ENCODE measurements at regions not wholly inside any gene's neighbourhood (a gene's known extent, or its start where the extent isn't known, plus 50 kb on each side); places are given as distances from the start of the nearest gene placed in this dataset.

DNA sequence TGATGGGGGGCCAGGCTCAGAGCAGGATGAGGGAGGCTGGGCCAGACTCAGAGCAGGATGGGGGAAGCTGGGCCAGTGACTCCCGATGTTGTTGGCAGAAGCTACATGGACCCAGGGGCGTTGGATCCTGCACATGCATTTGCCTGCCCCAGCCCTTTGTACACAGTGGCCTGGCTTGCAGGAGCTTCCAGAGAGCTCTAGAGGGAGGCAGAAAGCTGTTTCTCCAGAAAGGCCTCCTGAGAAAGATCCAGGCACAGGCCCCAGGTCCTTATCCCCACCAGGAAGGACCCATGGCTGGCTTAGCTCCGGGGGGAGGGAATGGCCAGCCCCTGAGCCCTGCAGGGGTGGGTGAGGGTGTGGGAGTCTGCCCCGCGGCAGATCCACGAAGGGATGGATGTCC is 106.6 kb upstream of the ACTRT2 start:
- no peak for DNase-seq (ENCODE audit: low read depth in 4 of 4, low spot score in 2 of 4)

DNA sequence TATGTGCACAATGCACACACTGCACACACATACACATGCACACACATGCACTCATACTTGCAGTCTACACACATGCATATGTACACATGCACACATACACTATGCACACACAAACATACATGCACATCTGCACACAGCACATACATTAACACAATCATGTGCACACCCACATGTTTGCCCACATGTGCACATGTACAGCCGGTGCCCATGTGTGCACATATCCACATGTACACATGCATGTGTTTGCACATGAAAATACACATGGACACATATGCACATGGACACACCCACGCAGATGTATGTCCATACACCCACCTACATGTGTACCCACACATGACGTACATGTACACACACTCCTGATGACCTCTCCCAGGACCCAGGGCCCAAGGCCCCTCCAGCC is 105.1 kb upstream of the ACTRT2 start:
- no peak for DNase-seq (ENCODE audit: low read depth in 4 of 4, low spot score in 2 of 4)

DNA sequence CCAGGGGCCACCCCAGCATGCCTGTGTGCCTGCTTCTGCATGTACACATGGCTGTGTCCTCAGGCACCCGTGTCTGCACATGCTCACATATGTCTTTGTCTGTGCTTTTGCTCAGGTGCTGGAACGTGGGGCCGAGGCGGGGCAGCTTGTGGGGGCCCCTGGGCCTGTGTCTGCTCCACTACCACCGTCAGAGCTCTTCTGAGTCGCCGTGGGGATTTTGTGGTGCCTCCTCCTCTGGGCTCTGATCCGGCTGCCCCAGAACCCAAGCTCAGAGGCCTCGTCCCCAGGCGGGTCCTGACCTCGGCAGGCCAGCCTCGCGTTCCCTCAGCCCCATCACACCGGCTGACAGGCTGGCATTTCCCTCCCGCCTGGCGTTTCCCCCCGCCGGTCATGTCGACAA is 104.6 kb upstream of the ACTRT2 start:
- no peak for DNase-seq (ENCODE audit: low read depth in 4 of 4, low spot score in 2 of 4)

DNA sequence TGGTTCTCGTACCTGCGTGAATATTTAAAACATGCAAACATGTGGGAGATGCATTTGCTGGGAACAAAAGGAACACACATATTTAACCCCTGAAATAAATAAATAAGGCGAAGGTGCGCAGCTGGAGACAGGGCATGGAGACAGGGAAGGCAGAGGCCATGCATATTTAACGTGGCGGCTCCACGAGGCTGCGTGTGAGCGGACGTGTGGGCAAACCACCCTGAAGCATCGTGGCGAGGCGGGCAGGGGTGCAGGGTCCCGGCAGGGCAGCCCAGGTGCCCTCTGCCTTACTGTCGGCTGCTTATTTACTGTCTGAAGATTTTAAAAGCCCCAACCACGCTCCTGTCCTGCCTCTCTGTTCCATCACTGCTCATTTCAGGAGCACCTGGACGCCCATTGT is 104.0 kb upstream of the ACTRT2 start:
- no peak for DNase-seq (ENCODE audit: low read depth in 4 of 4, low spot score in 2 of 4)

DNA sequence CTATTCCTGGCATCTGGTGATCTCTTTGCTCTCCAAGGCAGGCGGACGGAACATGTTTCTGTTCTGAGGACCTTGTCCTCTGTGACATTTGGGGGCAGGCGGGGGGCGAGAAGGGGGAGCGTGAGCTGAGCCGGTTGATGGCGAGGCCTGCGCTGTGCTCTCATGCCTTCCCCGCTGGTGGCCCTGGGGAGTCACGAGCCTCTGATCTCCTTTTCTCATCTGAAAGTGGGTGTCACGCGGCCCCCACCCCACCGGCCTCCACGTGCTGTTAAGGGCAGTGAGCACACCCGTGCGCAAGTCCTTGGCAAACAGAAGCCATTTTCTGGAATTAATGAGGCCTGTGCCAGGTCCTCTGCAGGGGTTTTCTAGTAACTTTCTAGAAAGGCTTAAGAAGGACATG is 102.8 kb upstream of the ACTRT2 start:
- no peak for DNase-seq (ENCODE audit: low read depth in 4 of 4, low spot score in 2 of 4)

DNA sequence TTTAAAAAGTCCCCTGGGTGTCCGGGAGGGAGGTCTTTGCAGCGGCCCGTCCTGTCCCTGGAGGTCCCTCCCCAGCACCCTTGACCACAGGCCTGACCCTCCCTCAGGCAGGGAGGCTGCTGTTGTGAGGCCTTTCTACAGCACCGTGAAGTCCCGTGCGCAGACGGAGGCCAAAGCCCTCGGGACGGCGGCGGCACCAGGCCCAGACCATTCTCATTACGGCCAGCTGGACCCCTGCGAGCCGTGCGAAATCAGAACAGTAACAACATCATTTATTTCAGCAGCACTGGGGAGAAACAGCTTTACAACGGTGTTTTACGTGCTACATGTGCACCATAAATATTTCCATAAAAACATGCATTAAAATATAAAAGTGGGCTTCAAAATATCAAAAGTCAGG is 101.4 kb upstream of the ACTRT2 start:
- DNase-seq (ENCODE audit: low read depth in 4 of 4, low spot score in 2 of 4) = no peak

DNA sequence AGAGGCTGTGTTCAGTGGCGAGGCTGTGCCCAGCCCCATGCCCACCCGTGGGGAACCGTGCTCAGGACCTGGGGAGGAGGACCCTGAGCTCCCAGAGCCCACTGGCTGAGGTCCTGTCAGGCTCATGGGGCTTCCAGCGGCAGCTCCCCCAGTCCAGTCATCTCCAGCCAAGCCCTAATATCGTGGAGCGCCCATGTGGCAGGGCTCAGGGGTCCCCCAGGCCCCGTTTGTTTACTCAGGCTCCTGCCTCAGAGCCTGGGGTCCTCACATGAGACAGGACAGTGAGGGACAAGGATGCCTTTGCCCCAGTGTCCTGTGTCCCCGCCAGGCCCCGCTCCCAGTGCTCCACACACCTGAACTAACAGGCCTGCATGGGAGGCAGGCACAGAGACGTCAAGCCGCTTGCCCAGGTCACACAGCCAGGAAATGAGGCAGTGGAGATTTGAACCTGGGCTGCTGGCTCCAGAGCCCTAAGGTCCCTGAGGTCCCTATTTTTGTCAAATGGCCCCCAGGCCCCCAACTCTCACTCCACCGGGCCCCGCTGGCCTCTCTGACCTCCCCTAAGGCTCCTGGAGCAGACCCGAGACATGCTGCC is 100.7 kb upstream of the ACTRT2 start:
- DNase-seq (ENCODE audit: low read depth in 4 of 4, low spot score in 2 of 4) = no peak

DNA sequence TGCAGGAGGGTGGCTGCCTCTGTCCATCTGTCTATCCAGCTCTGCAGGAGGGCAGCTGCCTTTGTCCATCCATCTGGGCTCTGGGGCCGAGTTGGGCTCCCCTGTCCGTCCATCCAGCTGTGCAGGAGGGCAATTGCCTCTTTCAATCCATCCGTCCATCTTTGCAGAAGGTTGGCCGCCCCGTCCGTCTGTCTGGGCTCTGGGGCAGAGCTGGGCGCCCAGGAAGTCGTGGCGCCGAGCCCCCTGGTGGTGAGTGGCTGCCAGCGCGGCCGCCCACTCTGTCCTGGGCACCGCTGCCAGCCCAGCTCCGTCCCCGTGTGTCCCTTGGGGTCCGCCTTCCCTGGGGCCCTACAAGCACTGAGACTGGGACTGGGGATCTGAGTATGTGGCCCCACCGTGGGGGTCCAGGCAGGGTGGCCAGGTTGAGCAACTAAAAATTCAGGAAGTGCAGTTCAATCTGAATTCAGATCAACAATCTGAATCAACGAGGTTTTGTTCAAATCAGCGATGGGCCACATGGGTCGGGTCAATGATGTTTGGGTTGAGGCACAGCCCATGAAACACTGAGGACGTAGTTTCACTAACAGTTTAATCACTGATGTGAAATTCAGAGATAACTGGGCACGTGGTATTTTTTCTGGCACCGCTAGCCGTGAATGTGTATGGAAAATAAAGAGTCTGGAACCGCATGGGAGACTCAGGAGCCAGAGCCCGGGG is 99.1 kb upstream of the ACTRT2 start:
- no peak for DNase-seq (ENCODE audit: low read depth in 4 of 4, low spot score in 2 of 4)

DNA sequence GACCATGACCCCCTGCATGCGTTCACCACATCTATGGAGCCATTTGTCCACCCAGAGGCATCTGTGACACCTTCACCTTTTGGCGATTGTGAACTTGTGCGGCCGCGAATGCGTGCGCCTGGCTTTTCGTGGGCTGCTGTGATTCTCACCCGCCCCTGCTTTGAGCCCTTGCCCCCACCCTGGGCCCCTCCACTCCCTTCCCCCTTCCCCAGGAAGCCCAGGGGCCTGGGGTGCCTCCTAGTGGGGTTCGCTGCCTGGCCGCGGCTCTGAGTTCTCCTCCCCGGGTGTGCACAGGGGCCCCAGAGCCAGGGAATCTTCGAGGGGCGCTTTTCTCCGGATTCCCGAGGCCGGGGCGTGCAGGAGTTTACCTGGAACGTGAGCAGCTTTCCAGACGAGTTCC is 97.9 kb upstream of the ACTRT2 start:
- DNase-seq (ENCODE audit: low read depth in 4 of 4, low spot score in 2 of 4) = no peak

DNA sequence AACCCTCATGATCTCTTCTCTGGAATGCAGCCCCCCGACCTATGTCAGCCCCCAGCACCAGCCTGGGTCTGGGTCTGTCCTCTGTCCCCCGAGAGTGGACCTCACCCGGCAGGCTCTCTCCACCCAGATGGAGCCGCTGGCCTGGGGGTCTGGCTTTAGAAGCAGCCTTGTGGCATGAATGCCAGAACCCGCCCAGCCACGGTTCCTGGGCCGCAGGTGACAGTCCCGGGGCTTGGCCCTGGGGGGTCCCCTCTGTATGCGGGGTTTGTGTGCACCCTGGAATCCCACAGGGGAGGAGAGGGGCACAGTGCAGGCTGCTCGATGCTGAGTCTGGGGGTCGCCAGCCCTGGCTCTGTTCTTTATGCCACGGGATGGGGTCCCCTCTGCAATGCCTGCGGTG is 96.0 kb upstream of the ACTRT2 start:
- no peak for DNase-seq (ENCODE audit: low read depth in 4 of 4, low spot score in 2 of 4)

DNA sequence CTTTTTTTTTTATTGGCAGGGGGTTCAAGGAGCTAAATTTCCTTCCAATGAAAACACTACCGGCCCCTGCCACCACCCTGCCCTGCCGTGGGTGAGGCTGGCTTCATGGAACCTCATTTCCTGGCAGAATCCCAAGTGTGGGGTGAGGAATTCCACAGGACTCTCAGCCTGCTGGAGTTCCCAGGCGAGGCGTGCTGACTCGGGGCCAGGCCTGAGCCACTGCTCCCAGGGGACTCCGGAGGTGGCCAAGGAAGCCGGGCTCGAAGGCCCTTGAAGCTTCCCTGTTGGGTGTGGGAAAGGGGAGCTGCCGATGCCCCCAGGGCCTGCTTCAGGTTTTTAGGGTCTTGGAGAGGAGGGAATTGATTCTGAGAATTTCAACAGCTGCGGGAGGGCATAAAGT is 95.3 kb upstream of the ACTRT2 start:
- DNase-seq (ENCODE audit: low read depth in 4 of 4, low spot score in 2 of 4) = no peak

DNA sequence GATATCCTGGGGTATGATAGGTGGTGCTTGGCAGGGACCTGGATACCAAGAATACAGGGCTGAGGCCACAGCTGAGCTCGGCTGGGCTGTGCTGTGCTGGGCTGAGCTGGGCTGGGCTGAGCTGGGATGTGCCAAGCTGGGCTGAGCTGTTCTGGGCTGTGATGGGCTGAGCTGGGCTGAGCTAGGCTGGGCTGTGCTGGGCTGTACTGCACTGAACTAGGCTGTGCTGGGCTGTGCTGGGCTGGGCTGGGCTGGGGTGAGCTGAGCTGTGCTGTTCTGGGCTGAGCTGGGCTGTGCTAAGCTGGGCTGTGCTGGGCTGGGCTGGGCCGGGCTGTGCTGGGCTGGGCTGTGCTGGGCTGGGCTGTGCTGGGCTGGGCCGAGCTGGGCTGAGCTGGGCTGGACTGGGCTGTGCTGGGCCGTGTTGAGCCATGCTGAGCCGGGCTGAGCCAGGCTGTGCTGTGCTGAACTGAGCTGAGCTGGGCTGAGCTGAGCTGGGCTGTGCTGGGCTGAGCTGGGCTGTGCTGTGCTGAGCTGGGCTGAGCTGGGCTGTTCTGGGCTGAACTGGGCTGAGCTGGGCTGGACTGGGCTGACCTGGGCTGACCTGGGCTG is 94.7 kb upstream of the ACTRT2 start:
- DNase-seq (ENCODE audit: low read depth in 4 of 4, low spot score in 2 of 4) = no peak

DNA sequence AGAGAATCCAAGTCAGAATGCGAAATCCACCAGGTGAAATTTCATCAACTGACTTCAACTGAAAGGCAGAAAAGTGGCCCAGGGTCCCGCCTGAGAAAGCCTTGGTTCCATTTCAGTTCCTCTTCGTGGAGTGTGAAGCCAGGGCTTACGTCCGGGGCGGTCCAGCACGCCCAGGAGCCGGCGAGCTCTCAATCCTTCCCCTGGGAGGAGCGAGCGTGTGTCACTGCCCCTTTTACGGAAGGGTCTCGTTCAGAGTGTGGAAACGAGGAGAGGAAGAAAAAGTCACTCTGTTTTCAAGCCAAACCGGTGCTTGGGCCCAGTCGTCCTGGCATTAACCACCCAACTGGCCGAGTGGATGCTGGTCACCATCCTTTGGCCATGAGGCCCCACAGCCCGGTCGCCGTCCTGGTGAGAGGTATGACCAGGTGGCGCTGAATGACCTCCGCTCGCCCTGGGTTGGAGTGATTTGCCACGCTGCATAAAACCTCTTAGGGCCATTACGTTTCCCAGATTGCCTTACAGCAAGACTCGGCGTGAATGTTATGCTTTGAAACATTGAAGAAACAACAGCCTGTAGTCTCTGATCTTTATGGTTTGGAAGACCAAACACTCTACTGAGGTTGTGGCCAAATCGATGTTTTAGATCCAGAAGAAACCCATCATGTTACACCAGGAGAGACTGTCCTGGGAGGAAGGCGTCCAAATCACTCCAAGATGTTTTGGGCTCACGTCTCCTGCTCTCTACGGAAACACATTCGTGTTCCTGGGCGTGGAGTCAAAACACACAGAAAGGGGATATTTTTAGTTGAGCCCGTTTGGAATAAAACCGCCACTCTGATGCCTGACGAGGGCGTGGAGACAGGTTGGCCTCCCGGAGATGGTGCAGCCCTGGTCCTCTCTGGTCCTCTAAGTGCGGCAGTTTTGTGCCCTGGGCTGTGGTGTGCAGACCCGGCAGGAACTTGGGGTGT is 93.6 kb upstream of the ACTRT2 start:
- no peak for DNase-seq (ENCODE audit: low read depth in 4 of 4, low spot score in 2 of 4)

DNA sequence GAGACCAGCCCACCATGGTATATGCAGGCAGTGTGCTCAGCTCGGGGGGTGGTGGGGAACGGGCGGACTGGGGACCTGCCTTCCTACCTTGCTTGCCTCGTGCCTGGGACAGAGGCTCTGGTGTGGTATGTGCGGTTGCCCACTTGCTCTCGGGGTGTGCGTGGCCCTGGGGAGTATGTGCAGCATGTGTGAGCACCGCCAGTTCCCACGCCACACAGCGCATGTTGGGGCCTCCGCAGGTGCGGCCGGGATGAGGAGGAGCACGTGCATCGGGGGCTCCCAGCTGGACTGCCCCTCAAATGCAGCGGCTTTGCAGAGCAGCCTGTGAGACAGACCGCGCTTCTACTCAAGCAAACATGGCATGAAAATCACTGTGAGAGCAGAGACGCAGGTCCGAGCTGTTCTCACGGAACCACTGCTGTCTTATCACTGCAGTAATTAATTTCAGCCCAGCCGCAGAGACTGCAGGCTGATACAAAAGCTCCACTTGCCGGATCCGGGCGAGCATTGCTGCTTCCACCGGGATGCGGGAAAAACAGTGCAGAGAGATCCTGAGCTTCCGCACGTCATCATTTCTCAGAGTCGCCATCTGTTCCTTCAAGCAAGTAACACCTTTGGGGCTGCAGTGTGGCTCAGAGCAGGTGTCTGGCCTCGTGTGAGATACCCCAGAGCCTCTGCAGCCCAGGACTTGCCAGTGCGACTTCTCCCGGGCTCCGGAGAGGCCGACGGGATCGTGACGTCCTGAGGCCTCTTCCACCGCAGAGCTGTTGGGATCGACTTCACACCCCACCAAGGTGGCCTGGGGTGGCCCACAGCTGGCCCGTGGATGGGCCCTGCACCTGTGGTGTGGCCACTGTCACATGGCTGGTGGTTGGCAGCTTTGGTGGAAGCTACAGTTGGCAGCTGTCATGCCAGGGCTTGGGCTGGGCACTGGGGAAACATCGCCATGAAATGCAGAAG is 92.6 kb upstream of the ACTRT2 start:
- DNase-seq (ENCODE audit: low read depth in 4 of 4, low spot score in 2 of 4) = no peak

DNA sequence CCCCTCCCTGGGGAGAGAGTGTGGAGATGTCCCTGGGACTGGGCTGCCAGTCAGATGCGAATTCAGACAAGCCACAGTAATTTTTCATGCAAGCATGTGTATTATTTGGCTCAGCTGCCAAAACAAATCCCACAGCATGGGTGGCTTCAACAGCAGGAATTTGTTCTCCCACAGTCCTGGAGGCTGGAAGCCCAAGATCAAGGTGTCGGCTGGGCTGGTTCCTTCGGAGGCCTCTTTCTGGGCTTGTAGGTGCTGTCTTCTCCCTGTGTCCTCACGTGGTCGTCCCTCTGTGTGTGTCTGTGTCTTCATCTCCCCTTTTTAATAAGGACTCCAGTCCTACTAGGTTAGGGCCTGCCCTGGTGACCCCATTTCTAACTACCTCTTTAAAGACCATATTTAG is 91.9 kb upstream of the ACTRT2 start:
- DNase-seq (ENCODE audit: low read depth in 4 of 4, low spot score in 2 of 4) = no peak

DNA sequence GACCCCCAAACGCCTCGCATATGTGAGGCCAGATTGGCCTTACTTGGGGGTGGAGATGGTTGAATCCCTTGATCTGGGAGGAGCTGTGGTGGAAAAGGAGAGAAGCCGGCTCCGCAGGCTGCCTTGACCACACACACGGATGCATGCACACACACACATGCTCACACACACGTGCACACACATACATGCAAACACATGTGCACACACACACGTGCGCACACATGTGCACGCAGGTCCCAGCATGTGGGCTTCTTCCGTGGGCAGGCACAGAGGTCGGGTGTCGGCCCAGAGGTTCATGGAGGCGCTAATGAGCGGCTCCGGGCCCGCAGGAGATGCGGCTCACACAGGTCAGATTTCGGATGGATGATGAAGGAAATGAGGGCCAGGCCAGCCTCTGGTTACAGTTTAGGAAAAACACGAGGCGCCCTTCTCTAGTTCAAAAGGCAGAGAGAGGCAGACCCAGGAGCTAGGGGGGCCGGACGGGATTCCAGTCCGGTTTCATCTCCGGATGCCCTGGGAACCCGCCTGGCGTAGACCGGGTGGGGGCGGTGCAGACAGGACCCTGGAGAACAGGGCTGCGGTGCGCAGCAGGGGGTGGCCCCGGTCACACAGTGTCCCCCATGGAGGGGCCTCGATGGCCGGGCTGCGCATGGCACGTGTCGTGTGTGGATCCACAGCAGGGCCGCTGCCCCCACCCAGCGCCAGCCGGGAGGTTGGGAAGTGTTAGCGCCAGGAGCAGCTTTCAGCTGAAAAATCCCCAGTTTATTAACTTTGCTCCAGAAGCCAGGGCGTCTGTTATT is 91.1 kb upstream of the ACTRT2 start:
- no peak for DNase-seq (ENCODE audit: low read depth in 4 of 4, low spot score in 2 of 4)

DNA sequence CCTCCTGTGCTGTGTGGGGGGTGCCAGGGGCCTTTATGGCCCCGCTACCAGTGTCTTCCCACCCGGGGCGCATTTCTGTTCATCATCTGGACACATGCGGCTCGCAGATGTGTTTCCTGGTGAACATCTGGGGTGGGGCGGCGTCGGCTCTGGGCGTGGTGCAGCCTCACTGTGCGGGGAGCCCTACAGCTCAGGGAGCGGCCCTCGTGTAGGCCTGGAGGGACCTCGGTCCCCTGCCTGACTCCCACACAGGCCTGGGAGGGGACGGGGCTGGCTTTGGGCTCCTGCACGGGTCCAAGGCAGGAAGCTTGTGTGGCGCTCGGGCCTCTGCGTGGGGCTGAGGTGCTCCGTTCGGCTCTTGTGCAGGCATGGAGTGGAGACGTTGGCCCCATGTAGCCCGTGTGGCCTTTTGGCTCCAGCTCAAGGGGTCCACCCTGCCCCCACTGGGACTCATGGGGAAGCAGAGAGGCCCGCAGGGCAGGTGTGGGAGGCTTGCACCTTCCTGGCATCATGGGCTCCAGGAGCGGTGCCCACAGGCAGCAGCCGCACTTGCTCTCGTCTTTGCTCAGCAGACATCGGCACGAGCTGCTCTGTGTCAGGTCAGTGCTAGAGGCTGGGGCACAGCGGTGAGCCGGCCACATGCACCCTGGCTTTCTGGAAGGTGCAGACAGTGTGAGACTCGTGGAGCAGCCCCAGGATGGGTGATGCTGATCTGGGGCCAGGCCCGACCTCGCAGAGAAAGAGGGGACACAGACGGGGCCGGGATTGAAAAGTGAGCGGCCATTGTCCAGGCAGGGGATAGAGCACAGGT is 90.1 kb upstream of the ACTRT2 start:
- DNase-seq (ENCODE audit: low read depth in 4 of 4, low spot score in 2 of 4) = no peak

DNA sequence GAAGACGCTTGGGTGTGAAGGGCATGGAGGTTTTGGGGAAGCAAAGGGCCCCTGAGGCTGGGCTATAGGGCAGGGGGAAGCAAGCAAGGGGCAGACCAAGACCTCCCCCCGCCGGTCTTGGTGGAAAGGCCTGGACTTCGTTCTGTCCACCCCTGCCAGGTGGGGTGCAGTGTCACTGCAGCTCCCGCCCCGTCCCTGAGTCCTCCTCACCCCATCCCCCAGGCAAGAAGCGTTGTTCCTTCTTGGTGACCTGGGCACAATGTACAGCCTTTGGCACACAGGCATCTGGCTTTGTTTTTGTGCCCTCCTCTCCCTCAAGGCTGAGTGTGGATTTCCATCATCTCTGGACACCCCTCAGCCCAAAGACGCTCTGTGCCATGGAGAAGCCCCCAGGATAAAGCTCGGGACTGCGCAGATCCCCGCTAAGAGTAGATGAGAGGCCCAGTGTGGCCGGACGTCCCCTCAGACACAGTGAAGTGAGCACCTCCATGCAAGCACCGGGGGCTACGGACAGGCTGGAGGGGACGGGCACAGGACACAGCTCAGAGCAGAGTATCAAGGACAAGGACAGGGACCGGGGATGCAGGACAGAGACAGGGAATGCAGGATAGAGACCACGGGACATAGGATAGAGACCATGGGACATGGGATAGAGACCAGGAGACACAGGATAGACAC is 89.4 kb upstream of the ACTRT2 start:
- no peak for DNase-seq (ENCODE audit: low read depth in 4 of 4, low spot score in 2 of 4)

Measured in left renal cortex interstitium (tissue), 4 donors.